GM21447 (cell line): ENCODE measurements at regions not wholly inside any gene's neighbourhood (a gene's known extent, or its start where the extent isn't known, plus 50 kb on each side); places are given as distances from the start of the nearest gene placed in this dataset.
"Not testable (repeated sequence)": the region's sequence is repeated elsewhere in the genome, so short reads cannot be mapped to it uniquely, and the experiment has no call there.

Experiments
- ATAC-seq: cut with Tn5 transposase; IDR thresholded peaks from one replicate; pipeline ENCODE4 v1.9.1; 2021; ENCODE audit not compliant: unreplicated experiment

DNA sequence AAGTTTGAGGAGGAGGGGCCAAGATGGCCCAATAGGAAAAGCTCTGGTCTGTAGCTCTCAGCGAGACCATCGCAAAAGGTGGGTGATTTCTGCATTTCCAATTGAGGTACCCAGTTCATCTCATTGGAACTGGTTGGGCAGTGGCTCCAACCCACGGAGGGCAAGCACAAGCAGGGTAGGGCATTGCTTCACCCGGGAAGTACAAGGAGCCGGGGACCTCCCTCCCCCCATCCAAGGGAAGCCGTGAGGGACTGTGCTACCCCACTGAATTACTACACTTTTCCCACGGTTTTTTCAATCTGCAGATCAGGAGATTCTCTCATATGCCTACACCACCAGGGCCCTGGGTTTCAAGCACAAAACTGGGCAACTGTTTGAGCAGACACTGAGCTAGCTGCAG is 58.0 kb upstream of the EFCAB3 start:
- no peak for ATAC-seq

DNA sequence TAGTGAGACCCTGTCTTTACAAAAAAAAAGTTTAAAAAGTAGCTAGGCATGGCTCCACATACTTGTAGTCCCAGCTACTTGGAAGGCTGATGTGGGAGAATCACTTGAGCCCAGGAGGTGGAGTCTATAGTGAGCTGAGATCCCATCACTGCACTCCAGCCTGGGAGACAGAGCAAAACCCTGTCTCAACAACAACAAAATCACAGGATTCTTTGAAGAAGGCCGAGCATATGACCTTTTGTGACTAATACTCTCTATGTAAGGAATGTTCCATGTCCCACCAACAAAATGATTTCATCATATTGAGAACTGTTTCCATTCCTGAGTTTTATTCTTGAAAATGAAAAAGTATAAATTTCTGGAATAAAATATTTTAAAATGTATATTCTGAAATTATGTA is 58.9 kb upstream of the EFCAB3 start:
- ATAC-seq: no peak

DNA sequence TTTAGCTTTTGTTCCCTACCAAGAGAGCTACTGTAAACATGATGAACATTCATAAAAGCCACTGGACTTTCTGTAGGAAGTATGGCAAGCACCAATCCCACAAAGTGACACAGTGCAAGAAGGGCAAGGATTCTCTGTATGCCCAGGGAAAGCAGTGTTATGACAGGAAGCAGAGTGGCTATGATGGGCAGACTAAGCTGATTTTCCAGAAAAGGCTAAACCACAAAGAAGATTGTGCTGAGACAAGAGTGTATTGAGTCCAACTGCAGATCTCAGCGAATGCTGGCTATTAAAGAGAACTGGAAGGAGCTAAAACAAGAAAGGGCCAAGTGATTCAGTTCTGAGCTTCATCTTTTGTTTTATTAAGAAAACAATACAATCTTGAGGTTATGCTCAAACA is 60.5 kb upstream of the EFCAB3 start:
- ATAC-seq: no peak

DNA sequence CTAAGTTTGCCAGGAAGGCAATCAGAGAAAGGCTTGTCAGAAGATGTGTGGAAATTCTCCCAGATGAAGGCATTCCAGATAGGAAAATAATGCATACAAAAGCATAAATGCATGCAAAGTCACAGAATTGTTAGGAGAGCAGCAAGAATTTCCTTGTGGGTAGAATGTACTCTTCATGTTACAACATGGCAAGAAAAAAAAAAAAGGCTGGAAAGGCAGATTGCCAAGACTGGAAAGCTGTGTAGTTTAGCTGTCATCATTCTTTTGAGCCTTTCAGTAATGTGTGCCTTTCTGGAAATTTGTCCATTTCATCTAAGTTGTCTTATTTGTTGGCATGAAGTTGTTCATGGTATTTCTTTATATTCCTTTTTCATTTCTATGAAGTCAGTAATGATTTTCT is 71.0 kb upstream of the EFCAB3 start:
- ATAC-seq: no peak

DNA sequence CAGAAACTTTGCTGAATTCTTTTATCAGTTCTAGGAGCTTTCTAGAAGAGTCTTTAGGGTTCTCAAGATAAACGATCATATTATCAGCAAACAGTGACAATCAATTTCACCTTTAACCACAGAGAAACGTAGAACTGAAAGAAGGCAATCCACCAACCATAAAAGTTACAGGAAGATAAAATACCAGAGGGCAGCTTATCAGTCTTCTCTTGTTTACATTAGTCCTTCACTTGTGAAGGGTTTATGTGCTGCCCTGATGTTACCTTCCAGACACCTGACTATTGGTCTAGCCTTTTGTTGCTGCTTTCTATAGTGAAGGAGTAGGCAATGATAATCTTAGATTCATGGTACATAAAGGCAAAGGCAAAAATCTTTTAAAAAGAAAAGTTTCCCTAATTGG is 73.2 kb upstream of the EFCAB3 start:
- ATAC-seq: no peak

DNA sequence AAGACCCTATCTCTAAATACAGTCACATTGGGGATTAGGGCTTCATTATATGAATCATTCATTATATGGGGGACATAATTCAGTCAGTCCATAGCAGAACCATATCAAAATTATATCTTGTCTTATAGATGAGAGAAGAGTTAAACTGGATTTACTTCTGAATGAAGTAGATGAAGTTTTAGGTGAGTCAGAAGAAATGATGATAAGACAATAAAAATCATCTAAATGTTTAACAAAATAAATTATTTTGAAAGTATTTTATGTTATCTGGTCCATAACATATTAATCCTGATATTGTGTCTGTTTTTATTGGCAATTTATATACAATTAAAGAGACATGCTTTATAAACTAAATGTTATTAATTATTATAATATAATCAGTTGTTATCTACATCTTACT is 76.9 kb upstream of the EFCAB3 start:
- ATAC-seq: no peak

DNA sequence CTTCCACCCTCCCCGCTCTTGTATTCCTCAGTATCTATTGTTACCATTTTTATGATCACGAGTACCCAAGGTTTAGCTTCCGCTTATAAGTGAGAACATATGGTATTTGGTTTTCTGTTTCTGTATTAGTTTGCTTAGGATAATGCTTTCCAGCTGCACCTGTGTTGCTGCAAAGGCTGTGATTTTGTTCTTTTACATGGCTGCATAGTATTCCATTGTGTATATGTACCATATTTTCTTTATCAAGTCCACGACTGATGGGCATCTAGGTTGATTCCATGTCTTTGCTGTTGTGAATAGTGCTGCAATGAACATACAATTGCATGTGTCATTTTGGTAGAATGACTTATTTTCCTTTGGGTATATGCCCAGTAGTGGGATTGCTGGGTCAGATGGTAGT is 79.7 kb upstream of the EFCAB3 start:
- no peak for ATAC-seq

DNA sequence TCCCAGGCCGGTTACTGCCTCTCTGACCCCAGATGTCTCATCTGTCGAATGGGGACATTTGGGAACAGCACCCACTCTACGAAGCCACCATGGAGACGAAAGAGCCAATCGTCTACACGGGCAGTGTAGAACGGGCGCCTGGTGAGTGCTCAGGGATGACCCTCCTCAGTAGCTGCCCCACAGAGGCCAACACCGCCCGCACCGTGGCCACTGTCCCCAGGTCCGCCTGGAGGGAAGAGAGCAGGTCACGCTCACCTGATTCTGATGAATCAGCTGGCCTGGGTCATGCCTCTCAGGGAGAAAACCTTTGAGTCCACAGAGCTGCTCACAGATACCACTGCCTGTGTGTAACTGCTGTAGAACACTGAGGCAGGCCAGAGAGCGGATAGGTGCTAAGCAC is 105.1 kb upstream of the EFCAB3 start:
- not testable (repeated sequence) for ATAC-seq

DNA sequence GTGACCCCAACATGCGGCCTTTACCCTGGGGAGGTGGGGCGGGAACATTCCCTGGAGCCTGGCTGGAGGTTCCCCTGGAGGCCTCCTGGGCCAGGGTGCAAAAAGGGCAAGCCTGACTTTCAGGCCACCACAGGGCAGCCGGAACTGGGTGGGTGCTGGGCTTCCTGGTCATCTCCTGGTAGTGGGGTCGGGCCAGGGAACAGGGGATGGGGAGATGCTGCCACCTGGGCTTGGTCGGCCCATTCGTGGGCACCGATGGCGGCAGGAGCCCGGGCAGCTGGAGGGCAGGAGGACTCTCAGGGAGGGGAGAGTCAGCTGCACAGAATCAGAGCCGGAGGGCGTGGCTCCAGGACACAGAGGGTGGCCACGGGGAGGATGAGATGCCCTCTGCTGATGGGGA is 112.0 kb upstream of the EFCAB3 start:
- ATAC-seq: not testable (repeated sequence)

DNA sequence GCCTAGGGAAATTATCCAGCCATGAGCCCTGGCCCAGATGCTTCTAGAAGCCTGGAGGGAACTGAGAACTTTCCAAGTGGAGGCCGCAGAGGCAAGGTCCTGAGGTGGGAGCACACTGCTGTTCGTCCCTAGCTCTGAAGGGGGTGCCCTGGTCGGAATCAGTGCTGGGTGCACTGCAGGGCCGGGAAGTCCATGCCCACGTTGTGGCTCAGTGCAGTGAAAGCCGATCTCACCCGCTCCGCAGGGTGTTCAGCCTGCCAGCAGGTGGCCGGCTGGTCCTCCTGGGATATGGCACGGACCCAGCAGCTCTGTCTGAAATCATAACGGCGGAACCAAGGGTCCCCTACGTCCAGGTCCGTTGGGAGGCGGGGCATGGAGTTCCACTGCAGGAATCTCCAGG is 115.4 kb upstream of the EFCAB3 start:
- not testable (repeated sequence) for ATAC-seq

DNA sequence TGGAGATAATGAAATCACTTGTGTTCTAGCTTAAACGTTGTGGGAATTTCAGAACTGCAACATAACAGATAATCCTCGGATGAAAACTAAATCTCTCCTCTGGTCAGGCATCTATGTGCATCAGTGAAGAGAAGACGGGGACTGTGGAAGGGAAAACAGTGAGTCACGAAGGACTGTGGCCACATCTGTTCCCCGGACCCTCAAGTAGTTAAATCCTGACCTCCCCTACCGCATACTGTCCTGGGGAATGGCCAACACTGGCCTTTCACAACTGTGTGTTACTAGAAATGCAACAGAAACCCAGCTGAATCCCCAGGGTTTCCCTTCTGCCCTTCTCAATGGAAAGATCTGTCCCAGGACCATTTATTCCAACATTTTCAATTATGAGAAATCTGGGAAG is 124.6 kb upstream of the EFCAB3 start:
- not testable (repeated sequence) for ATAC-seq

DNA sequence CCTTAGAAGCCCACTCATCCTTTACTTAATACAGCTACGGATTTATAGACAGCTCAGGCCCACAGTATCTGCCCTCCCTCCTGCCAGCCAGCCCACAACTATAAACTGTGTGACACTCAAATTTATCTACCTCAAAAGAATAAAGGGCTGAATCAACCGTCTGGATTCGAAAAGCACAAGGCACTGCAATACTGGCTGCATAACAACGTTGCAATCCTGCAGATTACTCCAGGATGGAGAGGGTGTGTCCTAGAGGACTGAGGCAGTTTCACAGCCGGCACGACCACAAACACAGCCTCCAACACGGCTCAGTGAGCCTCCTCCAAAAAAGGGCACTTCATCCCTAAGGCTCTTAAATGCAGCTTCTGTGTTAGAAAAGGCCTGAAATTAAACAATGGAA is 138.3 kb upstream of the EFCAB3 start:
- ATAC-seq: not testable (repeated sequence)

DNA sequence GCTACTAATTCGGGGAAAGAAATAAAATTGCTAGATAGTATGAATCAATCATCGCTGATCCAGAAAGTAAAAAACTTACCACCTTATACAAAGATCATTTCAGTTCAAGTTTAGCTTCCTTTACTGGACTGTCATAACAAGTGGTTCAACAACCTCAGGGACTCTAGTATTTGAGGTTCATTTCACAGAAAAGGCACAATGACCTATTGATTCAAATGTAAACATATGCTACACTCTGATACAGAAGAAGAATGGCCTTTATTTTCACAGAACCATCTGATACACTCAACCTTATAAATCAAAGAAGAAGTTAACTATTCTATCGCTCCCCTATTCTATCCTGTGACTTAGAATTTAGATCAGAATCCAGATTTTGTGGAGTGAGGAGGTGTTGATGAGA is 140.8 kb upstream of the EFCAB3 start:
- not testable (repeated sequence) for ATAC-seq

DNA sequence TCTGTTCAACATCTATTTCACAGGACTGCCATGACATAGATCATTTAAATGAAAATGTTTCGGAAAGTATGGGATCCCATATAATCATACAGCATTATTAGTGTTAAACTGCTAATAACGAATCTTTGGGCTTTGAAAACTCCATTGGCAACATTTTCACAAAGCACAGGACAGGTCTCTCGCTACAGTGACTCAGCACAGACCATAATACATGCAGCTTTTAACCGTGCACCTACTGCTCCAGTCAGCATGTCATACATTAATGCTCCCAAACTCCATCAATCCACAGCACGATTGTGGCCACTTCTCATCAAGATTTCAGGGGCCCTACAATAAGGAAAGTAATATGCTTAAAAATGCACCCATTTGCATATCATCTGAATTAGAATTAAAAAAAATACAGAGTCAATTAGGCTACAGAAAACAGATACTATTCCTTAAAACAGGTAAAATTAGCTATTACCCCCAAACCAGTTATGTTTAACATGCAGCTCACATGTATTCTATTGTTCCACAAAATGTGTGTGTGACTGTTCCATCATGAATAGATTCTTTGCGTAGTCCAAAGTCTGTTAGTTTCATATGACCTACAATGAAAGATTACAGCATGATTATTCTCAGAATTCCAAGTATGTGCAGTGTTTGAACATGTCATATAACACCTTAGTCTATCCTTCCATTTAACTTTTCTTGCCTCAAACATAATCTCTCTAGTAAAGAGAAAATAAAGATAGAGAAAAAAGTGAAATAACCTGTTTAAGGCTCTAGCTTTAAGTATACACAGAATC is 141.6 kb upstream of the EFCAB3 start:
- ATAC-seq: not testable (repeated sequence)

DNA sequence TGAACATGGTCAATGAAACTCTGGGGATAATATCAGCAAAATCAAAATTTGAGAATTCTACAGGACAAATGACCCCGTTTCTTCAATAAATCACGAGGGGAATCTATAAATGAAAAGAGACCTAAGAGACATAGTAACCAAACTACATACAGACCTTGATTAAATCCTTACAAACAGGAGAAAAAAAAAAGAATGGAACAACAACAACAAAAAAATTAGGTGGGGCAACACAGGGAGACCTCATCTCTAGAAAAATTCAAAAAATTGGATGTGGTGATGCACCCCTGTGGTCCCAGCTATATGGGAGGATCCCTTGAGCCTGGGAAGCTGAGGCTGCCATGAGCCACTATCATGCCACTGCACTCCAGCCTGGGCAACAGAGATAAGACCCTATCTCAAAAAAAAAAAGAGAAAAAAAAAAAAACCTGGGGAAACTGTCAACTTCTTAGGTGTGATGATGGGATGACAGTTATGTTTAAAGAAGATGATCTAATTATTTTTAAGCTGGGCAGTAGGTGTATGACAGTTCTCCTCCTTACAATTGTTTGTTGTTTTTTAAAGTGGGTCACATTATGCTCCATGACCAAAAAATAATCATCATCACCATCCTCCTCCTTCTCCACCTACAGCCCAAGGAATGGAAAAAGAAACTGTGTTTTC is 146.4 kb upstream of the EFCAB3 start:
- not testable (repeated sequence) for ATAC-seq

DNA sequence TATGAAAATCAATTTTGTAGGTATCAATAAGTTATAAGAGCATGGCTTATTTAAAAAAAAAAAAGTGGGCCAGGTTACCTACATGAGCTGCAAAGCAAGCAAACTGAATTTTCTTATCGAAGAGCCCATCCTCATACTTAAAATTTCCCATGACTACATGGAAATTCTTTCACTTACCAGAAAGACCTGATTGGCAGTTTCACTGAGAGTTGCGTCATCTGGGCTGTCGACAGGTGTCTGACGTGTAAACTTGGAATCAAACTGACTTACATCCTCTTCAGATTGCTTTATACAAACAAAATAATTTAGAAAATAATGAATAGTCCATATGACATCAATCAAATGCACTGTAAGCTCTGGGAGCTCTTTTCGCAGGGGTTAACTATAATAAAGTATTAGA is 149.1 kb upstream of the EFCAB3 start:
- not testable (repeated sequence) for ATAC-seq

DNA sequence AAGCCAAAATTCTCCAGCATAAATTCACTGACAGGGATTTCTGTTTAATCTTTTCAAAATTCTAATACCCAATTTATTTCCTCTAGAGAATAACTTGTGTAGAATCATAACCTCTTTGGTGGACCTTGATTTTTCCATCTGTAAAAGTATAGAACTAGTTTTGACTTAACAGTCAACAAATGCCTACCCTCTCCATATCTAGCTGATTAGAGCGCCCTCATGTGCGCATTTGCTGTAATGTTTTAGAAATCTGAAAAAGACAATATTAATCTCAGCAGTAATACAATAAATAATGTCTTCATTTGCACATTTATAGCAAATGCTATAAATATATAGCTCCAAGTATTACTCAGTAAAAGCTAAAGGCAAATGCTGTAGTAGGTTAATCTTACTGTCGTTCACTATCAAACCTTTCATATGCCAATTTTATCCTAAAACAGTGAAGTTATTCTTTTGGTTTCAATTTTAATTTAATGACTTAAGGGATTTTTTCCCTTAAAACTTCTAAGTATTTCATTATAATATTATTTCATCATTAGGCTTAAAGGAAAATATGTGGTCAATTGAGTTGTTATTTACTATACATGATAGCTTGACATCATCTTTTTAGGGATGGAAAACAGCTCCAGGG is 153.6 kb upstream of the EFCAB3 start:
- not testable (repeated sequence) for ATAC-seq

DNA sequence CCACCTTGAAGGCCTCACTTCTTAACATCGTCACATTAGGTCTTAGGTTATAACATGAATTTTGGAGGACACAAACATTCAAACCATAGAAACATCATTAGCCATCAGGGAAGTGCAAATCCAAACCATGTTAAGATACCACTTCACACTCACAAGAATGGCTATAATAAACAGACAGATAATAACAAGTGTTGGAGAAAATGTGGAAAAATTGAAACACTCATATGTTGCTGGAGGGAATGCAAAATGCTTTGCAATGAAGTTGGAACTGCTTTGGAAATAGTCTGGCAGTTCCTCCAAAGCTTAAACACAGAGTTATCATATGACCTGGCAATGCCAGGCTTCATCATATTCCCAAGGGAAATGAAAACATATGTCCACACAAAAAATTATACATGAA is 156.8 kb upstream of the EFCAB3 start:
- ATAC-seq: not testable (repeated sequence)

DNA sequence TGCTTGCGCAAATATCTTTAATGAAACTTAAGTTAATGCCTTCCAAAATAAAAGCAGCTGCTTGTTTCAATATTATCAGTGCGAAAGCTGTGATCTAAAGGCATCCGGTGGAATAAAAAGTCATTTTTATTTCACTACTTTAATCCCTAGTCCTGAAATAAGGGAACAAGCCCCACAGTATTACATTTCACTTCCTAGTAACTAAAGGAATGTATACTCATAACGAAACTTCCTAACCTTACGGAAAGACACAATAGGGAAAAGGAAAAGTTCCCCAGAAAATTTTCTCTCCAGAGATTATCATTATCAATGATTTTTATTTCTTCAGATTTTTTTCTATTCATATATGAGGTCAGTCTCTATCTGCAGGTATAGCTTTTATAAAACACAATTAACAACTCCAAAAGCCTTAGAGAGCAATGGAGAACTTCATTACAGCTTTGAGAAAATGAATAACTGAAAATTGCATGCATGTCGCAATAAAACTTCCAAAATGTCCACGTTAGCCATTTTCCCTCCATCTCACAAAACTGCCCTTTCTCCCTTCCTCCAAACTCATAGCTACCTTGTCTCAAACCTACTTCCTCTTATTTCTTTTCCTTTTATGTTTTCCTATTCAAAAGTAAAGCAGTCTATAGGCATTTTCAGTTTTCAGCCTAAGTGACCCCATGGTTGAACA is 154.3 kb upstream of the MED13 start:
- ATAC-seq: no peak

DNA sequence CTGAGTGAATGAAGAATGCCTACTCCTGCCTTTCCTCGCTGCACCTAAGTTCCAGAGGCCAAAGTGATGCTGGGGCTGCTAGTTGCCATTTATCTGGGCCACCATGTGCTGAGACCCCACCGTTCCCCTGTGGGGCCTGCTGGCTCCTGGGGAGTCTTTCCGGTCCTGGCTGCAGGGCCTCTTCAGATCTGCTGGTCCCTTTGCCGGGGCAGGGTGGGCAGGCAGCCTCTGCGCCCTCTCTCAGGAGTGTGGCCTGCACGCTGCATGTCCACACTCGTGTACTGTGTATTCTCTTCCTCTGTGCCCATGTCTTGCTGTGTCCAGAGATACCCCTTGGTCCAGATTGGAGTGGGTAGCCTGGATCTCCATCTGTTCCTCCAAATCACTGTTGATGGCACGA is 151.8 kb upstream of the MED13 start:
- no peak for ATAC-seq

DNA sequence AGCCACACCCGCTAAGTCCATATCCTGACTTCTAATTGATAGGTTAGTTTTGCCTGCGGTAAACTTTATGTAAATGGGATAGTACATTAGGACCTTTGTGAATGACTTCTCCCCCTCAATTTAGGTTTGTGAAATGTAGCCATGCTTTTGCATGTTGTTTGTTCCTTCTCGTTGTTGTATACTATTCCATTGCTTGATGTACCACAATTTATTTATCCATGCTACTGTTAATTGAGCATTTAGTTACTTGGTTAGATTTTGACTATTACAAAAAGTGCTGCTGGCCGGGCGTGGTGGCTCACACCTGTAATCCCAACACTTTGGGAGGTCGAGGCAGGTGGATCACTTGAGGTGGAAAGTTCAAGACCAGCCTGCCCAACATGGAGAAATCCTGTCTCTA is 150.8 kb upstream of the MED13 start:
- not testable (repeated sequence) for ATAC-seq

DNA sequence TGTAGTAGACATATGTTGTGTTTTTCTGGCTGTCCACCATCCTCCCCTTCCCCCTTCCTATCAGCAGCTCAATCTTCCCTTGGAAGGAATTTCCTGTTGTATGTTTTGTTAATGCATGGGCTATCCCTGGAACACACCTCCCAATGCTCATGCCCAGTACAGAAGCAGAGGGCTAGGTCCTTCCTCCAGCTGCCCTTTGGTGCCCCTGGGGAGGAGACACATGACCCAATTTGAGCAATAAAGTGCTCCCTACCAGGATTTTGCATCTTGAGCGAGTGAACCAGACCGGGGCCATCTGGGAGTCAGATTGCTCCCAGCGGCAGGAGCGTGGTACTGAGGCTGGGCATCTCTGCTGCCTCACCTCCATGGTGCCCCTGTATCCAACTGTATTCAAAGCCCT is 141.5 kb upstream of the MED13 start:
- ATAC-seq: no peak
